GM18861 (cell line): ENCODE measurements at regions not wholly inside any gene's neighbourhood (a gene's known extent, or its start where the extent isn't known, plus 50 kb on each side); places are given as distances from the start of the nearest gene placed in this dataset.
"Not testable (repeated sequence)": the region's sequence is repeated elsewhere in the genome, so short reads cannot be mapped to it uniquely, and the experiment has no call there.

Experiments
- ATAC-seq: cut with Tn5 transposase; IDR thresholded peaks from one replicate; pipeline ENCODE4 v1.9.1; 2021; ENCODE audit not compliant: unreplicated experiment

DNA sequence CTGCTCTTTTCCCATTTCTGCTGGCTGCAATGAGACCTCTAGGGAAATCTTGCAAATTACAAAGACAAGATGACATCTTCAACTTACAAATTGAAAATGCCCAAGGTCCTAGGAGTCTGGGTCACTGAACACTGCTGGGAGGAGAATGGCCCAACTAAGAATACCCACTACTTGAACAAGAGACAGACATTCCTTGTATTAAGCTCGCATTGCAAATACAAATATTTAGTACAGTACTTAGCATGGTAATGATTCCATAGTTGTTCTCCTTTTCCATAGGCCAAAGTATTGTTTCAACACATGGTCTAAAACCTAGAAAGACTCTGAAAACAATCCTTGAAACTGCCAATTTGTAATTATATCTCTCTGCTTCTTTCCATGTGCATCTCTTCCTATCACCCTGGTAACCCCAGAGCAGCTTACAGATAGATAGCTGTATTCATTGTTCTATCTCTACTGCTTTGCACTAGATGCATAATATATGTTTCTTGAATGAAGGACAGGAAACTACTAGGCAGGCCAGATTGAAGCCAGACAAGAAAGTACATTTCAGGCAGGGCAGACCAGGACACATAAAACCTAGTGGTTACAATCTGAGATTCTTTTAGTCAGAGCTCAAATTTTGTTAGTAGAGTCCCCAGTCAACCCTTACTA lies 1545.7 kb upstream of the TENM4 start:
- ATAC-seq, result no peak

DNA sequence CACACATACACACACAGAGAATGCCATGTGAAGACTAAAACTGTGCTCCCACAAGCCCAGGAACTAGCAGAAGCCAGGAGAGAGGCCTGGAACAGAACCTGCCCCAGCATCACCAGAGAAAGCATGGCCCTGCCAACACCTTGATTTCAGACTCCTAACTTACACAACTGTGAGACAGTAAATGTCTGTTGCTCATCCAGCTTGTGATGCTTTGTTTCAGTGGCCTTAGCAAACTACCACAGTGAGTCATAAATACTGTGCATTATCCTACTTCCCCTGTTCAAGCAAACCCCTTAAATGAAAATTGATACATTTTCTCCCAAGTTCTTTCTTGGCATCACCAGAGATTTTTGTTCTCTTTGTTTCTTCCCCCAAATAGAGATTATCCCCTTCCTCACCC lies 1539.4 kb upstream of the TENM4 start:
- ATAC-seq, result no peak

DNA sequence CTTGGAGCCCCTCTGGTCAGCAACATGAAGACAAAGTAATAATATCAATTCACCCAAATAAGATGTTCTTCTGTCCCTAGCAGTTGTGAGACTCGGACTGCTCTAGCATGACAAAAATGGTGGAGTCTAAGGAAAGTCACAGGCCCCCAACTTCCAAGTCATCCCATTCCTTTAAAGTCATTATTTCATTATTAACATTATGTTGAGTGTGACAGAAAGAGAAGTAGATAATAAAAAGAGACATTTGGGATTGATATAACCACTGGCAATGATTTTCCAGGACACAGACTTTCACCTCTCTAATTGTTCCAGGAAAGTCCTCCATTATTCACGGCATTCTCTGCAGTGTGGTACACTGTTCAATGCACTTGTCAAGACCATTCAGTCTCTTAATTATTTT lies 1533.0 kb upstream of the TENM4 start:
- ATAC-seq, result no peak

DNA sequence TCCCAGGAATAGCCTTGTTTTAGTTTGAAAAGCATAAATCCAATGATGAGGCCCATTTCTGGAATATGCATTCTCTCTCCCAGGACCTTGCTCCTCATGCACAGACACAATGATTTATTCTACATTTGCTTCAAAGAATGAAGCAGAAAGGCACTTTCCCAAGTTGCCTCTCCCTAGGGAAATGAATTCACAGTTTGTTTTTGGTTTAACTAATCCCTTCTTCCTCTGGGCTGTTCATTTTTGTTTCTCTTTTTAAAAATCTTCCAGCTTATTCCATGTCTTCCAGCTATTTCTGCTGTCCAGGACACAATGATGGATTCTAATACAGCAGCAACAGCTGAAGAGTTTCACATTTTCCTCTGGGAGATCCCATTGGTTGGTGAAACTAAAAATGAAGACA lies 1529.2 kb upstream of the TENM4 start:
- ATAC-seq, result no peak

DNA sequence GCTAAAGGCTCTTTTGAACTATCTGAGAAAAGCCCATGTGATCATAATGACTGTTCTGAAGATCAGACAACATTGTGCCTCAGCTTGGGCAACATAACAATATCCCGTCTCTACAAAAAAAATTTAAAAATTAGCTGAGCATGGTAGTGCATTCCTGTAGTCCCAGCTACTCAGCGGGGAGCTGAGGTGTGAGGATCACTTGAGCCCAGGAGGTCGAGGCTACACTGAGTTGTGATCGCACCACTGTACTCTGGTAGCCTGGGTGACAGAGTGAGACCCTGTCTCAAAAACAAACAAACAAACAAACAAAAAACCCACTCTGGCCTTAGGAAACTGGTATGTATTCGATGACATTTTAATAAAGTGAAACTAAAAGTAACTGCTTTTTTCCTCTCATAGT lies 1526.8 kb upstream of the TENM4 start:
- ATAC-seq, result no peak

DNA sequence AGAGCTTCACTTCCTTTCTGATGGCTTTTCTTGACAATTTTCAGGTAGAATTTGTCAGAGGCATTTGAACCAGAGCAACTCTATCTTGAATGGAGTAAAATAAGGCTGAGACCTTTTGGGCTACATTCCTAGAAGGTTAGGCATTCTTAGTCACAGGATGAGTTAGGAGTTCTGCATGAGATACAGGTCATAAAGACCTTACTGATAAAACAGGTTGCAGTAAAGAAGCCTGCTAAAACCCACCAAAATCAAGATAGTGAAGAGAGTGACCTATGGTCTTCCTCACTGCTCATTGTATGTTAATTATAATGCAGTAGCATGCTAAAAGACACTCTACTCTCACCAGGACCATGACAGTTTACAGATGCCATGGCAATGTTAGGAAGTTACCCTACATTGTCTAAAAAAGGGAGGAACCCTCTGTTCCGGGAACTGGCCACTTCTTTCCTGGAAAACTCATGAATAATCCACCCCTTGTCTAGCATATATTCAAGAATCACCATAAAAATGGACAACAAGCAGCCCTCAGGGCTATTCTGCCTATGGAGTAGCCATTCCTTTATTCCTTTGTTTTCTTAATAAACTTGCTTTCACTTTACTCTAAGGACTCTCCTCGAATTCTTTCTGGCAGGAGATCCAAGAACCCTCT lies 1519.7 kb upstream of the TENM4 start:
- no peak for ATAC-seq

DNA sequence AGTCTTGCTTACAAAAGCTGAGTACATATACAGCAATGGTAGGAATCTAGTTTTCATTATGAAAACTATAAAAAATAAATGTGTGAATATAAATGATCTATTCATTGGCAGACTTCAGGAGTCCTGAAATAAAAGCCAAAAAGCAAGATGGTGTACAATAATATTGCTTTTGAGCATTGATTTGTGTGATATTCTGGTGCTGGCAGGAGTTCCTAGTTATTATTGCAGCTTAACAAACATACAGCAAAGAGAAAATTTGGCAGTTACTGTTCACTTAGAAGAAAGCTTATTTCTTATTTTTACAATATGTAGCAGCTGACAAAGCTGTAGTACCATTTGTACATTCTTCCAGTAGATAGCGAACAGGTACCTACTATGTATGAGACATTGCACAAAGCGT lies 1518.9 kb upstream of the TENM4 start:
- no peak for ATAC-seq

DNA sequence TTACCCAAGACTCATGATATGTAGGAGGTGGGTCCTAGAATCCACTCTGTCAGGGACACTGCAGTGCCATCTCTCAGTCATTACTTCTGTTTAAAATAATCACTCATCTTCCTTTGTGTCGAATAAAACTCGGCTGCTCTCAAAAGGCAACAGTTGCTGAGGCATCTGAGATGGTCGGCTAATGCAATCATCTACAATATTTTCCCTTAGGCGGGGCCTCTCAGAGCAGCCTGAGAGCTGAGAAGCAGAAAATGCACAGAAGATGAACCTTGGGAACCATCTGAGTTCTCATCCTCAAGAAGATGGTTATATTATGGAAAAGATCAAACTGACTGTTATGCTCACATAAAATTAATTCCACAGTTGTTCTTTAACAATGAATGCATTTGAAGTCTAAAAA lies 1518.2 kb upstream of the TENM4 start:
- no peak for ATAC-seq

DNA sequence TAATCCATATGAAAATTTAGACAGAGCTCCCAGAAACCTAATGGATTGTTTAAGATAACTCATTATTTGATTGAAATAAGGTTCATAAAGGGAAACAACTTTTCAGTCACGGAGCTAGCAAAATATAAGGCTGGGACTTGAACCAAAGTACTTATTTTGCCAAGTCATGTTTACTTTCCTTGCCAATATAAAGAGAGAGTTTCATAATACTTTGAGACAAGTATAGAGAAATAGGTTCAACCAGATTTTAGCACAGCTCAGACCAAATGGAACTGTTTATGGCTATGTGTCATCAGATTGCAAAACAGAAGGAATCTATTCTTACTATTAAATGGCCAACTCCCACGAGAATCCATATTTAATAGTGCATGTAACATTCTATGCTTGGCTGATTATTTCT lies 1517.5 kb upstream of the TENM4 start:
- ATAC-seq, result no peak

DNA sequence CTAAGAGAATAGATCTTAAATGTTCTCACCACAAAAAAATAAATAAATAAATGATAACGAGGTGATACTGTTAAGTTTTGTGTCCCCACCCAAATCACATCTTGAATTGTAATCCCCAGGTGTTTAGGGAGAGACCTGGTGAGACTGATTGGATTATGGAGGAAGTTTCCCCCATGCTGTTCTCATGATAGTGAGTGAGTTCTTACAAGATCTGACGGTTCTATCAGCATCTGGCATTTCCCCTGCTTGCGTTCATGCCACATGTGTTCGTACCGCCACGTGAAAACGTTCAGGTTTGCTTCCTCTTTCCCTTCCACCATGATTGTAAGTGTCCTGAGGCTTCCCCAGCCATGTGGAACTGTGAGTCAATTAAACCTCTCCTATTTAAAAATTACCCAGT lies 1514.8 kb upstream of the TENM4 start:
- no peak for ATAC-seq

DNA sequence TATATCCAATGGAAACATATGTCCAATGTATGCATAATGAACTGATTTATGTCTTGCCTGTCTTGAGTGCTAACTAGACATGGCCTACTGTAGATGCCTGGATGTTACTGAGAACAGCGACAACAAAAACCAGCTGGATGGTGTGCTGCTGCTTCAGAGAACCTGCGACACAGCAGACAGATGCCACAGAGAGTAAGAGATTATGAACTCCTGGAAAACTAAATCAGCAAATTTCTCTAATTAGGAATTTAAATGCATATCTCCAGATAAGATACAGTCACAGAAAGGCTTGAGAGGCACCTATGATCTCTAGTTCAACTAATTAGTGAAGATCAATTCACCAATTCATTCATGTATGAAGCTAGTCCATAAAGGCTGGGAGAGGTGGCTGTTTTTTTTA lies 1508.0 kb upstream of the TENM4 start:
- no peak for ATAC-seq

DNA sequence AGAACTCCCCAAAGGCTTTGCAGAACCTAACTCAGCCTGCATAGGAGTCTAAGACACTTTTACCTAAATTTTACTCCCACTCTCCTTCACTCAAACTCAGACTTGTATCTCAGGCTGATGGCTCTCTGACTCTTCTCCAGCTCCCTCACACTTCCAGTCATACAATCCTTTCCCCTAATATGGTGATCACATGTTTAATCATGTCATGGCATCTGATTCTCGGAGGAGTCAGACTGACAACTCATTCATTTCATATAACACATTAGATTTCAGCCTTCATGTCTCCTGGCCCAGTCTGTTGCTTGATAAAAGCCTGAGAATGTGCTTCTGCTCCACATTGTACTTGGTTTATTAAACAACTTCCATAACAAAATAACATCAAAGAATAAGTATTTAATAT lies 1503.9 kb upstream of the TENM4 start:
- no peak for ATAC-seq

DNA sequence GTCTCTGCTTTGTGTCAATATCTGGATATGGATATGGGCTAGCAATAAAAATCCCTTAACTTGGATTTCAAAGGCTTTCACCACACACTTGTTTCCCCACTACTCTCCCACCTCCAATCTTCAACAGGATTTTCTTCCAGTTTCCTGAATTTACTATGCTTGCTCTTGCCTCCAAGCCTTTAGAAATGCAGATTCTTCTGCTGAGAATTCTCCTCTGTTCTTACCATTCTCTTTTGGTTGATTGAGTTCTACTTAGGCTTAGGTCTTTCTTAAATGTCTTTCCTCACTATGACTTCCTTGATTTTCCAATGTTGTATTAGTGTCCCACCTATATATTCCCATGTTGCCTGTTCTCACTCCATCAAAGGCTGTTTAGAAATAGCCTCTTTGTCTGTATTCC lies 1502.4 kb upstream of the TENM4 start:
- no peak for ATAC-seq

DNA sequence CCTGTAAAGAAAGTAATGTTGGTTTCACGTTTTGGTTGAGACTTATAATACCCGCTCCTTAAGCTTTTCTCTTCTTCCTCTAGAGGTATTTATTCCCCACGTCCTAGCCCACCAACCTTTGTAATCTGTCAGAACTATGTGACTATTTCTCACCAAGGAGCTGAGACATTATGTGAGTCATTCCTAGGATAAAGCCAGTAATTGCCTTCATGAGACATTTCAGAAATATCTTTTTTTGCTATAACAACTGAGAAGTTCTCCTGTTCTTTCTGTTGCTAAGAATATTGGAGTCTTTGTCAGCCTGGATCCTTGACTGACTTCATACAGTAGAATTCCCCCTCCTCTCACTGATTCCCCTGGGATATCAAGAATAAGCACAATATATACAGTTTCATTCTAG lies 1497.0 kb upstream of the TENM4 start:
- no peak for ATAC-seq

DNA sequence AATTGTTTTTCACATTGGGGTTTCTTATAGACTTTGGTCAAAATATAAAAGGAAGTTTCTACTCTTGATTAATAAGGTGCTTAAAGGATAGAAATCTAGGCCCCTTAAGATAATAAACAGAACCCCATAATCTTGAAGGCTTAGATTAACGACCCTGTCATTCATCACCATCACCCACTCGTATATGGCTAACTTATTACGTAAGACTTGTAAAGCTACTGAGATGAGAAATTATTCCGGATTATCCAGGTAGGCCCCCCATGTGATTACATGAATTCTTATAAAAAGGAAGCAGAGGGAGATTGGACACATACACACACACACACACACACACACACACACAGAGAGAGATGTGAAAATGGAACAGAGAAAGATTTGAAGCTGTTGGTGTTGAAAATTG lies 1489.2 kb upstream of the TENM4 start:
- no peak for ATAC-seq

DNA sequence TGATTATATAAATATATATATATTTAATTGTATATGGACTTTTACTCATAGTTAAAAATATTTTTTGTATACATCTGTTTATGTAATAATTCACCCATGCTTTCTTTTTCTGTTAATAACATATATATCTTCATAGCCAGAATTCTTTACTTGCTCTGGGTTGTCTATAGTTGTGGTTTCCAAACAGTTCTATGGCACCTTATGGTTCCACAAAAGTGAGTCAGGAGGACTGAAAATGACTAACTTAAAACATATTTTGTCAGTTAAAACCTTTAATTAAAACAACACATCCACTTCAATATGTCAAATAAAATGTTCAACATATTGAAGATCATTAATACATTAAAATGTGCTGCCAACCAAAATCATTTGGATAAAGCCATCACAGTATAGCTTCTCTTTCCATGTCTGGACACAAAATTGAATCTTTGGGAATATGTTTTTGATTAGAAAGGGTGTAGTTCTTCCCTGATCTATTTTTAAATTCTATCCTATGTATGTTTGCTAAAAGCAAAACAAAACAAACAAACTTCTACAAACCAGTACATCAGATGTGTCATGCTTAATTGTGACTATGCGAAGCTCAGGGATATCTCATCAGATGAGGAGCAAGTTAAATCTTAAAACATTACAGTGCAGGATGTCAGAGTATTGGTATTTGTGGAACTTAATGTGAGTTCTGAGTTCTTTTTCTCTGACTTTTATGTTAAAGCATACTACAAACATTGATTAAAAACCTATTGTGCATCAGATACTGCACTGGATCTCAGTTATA lies 1488.4 kb upstream of the TENM4 start:
- ATAC-seq, result no peak

DNA sequence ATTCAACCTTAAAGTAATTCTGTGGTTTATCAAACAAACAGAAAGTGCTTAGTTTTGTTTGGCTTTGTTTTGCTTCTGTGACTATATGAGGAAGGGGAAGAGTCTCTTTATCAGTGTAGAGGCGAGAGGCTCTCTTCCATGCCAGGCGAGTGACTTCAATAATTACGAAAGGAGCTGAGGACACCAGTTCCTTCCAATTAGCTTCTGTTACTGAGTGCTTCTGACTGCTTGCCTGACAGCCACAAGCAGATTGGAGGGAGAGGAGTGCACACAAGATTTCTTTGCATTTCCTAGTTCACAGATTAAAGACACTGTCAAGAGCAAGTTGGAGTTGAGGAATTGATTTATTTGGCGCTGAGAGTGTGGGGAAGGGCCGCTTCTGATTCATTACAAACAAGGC lies 1484.5 kb upstream of the TENM4 start:
- no peak for ATAC-seq

DNA sequence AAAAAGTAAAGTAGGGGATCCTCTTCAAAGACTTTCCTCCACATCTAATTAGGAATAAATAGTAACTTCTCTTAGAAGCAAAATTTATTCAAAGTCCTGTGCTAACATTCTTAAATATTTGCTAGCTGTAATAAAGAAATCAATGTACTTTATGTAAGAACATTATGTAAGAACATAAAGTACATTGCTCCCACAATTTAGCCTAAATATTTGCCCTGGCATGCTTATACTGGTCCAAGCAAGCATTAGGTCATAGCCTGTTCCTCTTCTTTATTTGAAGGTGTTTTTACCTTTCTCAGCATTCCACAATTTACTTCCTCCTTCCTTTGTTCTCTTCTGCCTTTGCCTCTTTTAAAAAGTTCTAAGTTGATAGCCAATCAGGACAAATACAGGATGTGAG lies 1480.5 kb upstream of the TENM4 start:
- not testable (repeated sequence) for ATAC-seq

DNA sequence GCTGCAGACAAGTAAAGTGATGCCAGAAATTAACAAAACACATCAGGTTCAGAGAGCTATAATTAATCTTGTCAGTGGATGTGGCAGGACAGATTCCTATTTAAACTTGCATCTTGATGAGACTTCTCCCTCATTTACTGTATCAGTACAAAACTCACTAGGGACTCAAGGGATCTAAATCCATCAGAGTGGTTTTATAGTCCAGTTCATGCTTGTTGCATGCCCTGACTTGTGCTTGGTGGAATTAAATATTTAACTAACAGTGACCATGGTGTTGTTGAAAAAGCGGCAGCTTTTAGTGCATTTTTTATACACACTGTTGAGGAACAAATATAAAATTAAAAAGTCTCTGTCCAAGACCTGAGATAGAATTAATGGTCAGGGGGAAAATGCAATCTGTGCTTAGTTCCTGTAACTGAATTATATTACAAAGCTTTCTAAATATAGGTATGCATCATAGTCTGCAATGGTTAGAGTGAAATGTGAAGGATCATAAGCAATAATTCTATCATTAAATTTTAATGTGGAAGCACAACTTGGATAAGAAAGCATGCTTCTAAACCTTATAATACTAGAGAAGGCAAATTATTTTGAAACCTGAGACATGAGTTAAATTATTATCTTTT lies 1475.5 kb upstream of the TENM4 start:
- no peak for ATAC-seq

DNA sequence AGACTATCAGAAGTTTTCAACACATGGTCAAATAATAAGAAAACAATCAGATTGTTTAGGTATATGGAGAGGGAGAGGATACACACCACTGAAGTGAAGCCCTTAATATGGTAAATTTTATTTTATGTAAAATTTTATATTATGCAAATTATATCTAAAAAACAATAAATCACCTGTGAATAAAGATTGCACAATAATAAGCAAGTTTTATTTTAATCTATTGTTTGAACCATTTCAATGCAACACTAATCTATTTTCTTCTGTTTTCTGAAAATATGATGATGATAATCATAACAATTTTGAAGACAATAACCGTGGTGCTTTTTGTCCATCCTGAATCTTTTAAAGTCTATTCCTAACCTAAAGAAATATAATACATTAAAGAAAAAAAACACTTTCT lies 1473.5 kb upstream of the TENM4 start:
- no peak for ATAC-seq

DNA sequence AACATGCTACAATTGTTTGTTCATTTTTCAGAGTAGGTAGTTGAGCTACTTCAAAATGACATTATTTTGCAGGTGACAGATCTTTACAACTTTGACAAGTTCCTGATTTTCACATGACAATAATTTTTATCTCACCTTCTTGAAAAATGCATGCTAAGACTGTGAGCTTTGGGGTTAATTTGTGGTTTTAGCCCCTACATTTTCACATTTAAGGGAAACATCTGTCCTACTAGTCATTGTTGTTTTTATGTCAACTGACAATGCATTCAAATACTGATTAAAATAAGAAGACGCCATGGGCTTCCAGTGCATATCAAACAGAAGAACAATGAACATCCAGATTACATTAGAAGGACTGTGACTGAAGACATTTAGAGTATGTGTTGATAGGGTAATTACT lies 1470.8 kb upstream of the TENM4 start:
- ATAC-seq, result no peak

DNA sequence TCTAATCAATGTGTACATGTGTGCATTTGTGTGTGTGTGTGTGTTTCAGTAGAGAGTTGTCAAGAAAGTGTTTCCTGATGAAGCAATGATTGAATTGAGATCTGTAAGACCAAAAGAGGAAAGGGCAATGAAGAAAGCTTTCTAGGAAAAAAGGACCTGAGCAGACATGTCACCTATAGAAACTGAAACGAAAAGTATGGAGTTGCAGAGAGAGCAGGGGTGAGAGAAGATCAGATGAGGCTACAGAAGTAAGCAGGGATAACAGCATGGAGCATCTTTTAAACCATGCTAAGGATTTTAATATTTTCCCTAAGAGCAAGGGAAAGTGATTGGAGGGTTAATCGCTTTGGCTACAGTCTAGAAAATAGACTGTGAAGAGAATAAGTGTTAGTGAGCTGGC lies 1459.4 kb upstream of the TENM4 start:
- ATAC-seq, result no peak
